GM19239 (cell line): ENCODE measurements at regions not wholly inside any gene's neighbourhood (a gene's known extent, or its start where the extent isn't known, plus 50 kb on each side); places are given as distances from the start of the nearest gene placed in this dataset.

Experiments used
- DNase-seq: peaks from one replicate; pipeline ENCODE4 v3.0.0; 2011; ENCODE audit warnings: low spot score; ENCODE audit not compliant: insufficient read length
- FAIRE-seq: peaks from 2 replicates; lab custom pipeline; 2011; peaks lifted over from hg19 to GRCh38; lab: Jason Lieb, UNC

DNA sequence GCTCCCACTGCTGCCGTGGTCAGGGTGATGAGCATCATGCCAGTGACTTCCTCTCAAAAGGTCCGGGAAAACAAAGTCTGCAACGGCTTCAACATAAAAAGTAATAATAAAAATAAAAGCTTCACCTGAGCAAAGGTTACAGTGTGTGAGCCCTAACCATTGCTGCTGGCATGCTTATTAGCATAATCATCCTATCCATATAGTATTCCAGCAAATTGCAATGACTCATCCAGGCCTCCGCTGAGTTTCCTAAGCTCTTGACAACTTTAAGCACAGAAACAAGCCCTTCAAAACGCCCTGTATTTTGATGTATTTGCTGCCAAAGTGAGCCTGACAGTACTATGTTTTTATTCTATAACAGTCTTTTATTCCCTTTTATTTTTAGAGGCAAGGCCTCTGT is 100.5 kb downstream of the AASDH start:
- no peak for FAIRE-seq
- no peak for DNase-seq

DNA sequence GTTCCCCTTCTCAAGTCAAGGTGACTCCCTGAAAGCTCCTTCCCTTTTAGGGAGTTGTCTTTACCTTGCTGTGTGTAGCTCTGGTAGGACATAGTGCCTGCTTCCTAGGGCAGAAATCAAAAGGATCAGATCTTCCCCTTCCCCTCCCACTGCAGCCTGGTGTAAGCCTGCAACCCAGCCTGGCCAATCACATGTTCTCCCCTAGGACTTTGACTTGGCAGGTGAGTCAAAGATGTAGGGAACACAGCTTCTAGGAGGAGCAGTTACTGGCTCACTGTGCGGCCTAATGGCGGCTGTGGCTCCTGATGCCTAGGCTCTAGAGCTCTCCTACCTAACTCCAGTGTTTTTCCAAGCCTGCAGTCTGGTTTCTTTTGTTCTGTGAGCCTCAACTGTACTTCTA is 103.9 kb downstream of the AASDH start:
- FAIRE-seq (no peak), DNase-seq (no peak)

DNA sequence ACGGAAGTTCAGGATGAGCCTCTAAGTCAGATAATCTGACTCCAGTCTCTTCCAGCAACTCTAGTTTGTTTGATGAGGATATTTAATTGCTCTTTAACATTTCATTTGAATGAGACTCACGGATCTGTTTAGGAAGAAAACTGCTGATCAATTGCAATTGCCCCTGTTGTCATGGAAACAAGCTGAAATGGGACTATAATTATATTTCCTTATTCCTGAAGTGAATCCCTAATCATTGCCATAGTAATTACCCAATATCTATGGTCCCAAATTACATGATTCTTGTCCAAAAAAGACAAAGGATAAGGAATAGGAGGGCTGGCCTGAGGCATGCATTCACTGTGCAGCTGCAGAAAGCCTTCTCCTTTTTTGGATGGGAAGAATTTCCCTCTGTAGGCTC is 105.3 kb downstream of the AASDH start:
- DNase-seq = no peak
- FAIRE-seq = no peak

DNA sequence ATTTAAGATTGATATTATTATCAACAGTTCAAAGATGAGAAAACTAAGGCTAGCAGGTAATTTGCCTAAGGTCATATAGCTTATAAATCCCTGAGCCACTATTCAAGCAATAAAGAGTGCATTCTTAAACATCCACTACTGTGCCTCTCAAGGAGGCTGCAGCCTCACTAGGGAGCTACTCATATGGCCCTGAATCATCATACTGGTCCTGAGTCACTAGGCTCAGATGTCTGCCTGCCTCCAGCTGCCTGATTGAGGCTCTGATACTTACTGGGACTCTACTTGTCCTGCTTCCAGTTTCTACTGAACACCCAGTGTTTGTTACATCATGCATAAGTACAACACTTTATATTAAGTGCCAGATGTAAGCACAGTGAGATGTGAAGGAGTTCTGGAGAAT is 110.7 kb downstream of the AASDH start:
- DNase-seq (no peak), FAIRE-seq (no peak)

GRCh38 chr4:56273391-56273790 is 113.9 kb downstream of the AASDH start:
- DNase-seq (no peak), FAIRE-seq (no peak)

GRCh38 chr4:56272927-56273326 is 114.4 kb downstream of the AASDH start:
- DNase-seq (no peak), FAIRE-seq (no peak)

DNA sequence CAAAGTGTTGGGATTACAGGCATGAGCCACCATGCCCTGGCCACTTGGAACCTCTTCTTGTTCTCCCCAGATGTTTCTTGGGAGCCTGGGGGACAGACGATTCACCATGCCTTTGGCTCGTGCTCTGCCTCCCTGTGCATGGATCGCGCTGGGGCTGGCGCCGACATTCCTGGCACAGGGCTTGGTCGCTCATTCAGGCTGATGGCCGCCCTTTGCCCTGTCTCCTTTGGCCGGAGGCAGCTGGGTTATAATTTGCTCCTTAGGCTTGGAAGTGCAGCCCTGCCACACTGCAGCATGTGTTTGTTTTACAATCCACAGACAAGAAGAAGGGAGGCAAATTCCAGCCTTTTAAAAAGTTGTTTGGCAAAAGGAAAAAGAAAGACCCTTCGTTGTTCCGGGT is 115.3 kb downstream of the AASDH start:
- FAIRE-seq (no peak), DNase-seq (no peak)

DNA sequence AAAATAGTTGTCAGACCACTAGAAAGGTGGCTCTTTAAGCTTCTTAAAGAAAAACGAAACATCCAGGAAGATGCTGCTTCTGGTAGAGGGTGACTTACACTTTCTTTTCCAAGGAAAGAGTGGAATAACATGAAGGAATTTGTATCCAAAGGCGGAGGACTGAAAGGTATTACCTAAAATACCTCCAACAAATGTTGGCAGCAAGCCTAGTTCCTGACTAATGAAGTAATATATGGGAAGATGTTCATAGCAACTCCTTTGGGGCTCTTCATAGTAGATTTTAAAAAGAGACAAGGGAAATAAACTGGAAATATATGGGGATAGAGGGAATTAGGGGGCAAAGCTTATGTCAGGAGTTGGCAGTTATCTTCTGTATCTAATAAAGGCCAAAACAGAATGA is 116.2 kb downstream of the AASDH start:
- DNase-seq (no peak), FAIRE-seq (no peak)

GRCh38 chr4:56267558-56267957 is 119.7 kb downstream of the AASDH start:
- DNase-seq = no peak
- FAIRE-seq = no peak

DNA sequence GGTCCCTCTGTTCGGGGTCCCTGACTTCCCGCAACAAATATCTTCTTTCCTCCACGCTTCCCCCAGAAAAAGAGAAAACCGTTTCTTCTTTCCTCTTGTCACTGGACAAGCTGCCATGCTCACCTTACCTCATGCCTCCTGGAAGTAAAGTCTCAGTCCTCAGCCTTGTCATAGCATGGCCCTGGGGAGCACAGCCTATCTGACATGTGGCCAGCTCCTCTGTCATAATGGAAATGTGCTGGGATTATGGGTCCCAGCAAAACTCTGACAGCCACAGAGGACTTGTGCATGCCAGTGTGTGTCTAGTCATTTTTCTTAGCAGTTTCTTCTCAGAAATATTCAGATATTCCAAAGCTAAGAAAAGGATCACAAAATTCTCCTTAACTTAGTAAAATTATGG is 122.4 kb downstream of the AASDH start:
- FAIRE-seq (no peak), DNase-seq (no peak)

- no peak for DNase-seq
Observed at GRCh38 chr4:56261027-56261426, 126.3 kb downstream of the AASDH start.

DNA sequence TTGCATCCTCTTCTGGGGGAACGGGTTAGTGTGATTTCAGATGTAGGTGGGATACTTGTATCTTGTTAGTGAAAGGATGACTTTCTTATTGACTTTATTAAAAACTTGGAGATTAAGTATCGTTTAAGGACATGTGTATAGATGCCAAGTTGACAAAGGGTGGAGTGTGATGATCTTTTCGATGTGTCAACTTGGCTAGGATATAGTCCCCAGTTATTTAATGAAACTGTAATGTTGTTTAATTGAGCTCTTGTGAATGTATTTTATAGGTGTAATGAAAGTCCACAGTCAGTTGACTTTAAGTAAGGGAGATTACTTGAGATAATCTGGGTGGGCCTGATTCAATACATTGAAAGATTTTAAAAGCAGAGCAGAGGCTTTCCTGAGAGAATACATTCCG is 127.0 kb downstream of the AASDH start:
- DNase-seq (no peak), FAIRE-seq (no peak)

More at GRCh38 chr4:56261027-56261426, 126.3 kb downstream of the AASDH start:
- no peak for FAIRE-seq

- no peak for DNase-seq
- FAIRE-seq = no peak
Observed at GRCh38 chr4:56259655-56260054, 127.6 kb downstream of the AASDH start.

DNA sequence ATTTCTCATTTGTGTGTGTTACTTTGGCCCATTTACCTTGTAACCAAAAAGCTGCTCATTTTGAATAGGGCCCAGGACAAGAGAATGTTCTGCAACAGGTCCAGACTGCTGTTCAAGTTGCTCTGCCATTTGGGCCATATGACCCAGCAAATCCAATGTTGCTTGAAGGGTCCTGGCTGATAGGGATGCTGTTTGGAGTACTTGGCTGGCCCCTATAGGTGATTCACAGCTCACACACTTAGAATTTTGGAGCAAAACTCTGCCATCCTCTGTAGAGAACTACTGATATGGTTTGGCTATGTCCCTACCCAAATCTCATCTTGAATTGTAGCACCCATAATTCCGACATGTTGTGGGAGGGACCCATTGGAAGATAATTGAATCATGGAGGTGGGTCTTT is 131.5 kb downstream of the AASDH start:
- DNase-seq (no peak), FAIRE-seq (no peak)

GRCh38 chr4:56253666-56254305 is 133.5 kb downstream of the AASDH start:
- DNase-seq (no peak), FAIRE-seq (no peak)

GRCh38 chr4:56252561-56253152 is 134.6 kb downstream of the AASDH start:
- FAIRE-seq (no peak), DNase-seq (no peak)

GRCh38 chr4:56251556-56251955 is 135.7 kb downstream of the AASDH start:
- FAIRE-seq = no peak

GRCh38 chr4:56250776-56251175 is 136.5 kb downstream of the AASDH start:
- FAIRE-seq (no peak), DNase-seq (no peak)

More at GRCh38 chr4:56251556-56251955, 135.7 kb downstream of the AASDH start:
- DNase-seq = no peak

GRCh38 chr4:56247646-56248045 is 139.6 kb downstream of the AASDH start:
- FAIRE-seq = no peak
- DNase-seq = no peak

GRCh38 chr4:56246233-56246610 is 141.1 kb downstream of the AASDH start:
- DNase-seq (no peak), FAIRE-seq (no peak)

DNA sequence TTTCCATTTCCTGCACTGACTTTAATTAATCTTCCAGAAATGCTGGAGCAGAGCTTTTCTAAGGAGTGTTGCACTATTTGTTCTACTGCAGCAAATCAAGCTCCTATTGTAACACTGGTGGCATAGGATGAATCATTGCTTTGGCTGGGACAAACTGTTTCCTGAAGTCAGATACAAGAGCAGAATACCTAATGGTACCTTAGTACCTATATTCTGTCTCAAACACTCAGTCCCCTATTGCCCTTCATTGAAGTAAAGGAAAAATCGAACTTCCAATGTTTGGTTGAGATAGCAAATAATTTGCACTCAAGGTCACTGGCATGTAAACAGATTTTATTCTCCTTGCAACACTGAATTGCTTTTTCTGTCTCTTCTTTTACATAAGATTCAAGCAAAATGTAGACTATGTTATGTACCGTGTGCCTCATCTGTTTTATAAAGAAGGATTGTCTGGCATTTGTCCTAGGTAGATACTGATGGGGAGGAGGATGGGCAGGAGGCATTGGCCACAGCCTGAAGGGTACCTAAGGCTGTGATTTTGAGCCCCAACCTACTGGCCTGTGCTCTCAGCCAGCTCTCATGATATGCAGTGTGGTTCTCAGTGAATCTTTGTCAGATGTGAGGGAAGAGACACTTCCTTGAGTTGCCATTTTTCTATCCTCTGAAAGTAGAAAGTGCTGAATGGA is 141.6 kb downstream of the AASDH start:
- no peak for DNase-seq
- no peak for FAIRE-seq

DNA sequence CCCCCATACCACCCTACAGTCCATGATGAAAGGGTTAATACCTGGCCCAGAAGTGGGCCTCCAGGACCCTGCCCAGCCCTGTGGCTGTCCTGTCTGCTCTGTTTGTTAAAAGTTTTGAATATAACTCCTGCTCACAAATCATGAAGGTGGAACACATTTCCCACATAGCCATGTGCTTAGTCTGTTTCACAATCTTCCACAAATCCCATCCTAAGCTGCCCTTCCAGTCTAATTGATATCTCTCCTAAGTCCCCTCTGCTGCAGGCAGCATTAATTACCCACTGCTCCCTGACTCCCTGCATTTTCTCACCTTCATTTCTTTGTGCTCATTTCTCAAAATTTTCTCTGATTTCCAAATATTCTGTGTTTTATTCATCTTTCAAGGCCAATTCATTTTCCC is 142.6 kb downstream of the AASDH start:
- FAIRE-seq (no peak), DNase-seq (no peak)
